ENCODE measurements at regions not wholly inside any gene's neighbourhood (a gene's known extent, or its start where the extent isn't known, plus 50 kb on each side); places are given as distances from the start of the nearest gene placed in this dataset.

- Histone ChIP-seq H3K27ac (ENCODE audit: low read depth in 1 of 2, low read length in 1 of 2) (peak overlapping the region; percentile 80 to 90), H3K9me3 (ENCODE audit: control insufficient read depth in 2 of 2, insufficient read depth in 1 of 2, low read length in 1 of 2) (peaks cover 6 to 14% of the 10 kb centered on the region in 2 donors), H3K4me1 (ENCODE audit: control insufficient read depth in 2 of 2, insufficient read depth in 2 of 2, low read length in 2 of 2) (peaks cover 42 to 64% of the 10 kb centered on the region in 2 donors), H3K4me3 (ENCODE audit: low read length in 2 of 2) (no peak overlapping the region), H3K27me3 (ENCODE audit: control insufficient read depth in 2 of 2, insufficient read depth in 1 of 2, low read length in 1 of 2) (no peaks in the 10 kb centered on the region), H3K36me3 (ENCODE audit: control insufficient read depth in 2 of 2, insufficient read depth in 2 of 2, low read length in 1 of 2) (no peaks in the 10 kb centered on the region)
- peak in 4 of 9 donors; percentile 55 to 79 (median 60) for DNase-seq (ENCODE audit: low read depth in 6 of 9, low spot score in 9 of 9)
- WGBS = 7% methylated on average over 3 of the region's 3 CpGs
Observed at GRCh38 chr4:152150214-152150613, 385.7 kb downstream of the FBXW7 start.

- peak in 1 of 9 donors; percentile 67 for DNase-seq (ENCODE audit: low read depth in 6 of 9, low spot score in 9 of 9)
- peaks cover 39 to 60% of the 10 kb centered on the region in 2 donors for H3K4me1 ChIP-seq (ENCODE audit: control insufficient read depth in 2 of 2, insufficient read depth in 2 of 2, low read length in 2 of 2)
- H3K36me3 ChIP-seq (ENCODE audit: control insufficient read depth in 2 of 2, insufficient read depth in 2 of 2, low read length in 1 of 2) = no peaks in the 10 kb centered on the region
- peak overlapping the region; percentile 80 to 90 for H3K27ac ChIP-seq (ENCODE audit: low read depth in 1 of 2, low read length in 1 of 2)
- 14% methylated on average over 3 of the region's 3 CpGs for WGBS
- no peaks in the 10 kb centered on the region for H3K27me3 ChIP-seq (ENCODE audit: control insufficient read depth in 2 of 2, insufficient read depth in 1 of 2, low read length in 1 of 2)
- peaks cover 6 to 13% of the 10 kb centered on the region in 2 donors for H3K9me3 ChIP-seq (ENCODE audit: control insufficient read depth in 2 of 2, insufficient read depth in 1 of 2, low read length in 1 of 2)
- H3K4me3 ChIP-seq (ENCODE audit: low read length in 2 of 2) = no peak overlapping the region
Observed at GRCh38 chr4:152149745-152150144, 386.1 kb downstream of the FBXW7 start.

GRCh38 chr4:152148057-152148456 is 387.2 kb upstream of the GATB start:
- no peaks in the 10 kb centered on the region for H3K27me3 ChIP-seq (ENCODE audit: control insufficient read depth in 2 of 2, insufficient read depth in 1 of 2, low read length in 1 of 2)
- H3K4me3 ChIP-seq (ENCODE audit: low read length in 2 of 2) = no peak overlapping the region
- 77% methylated on average over 2 of the region's 2 CpGs for WGBS

GRCh38 chr4:152146244-152146643 is 385.4 kb upstream of the GATB start:
- no peaks in the 10 kb centered on the region for H3K36me3 ChIP-seq (ENCODE audit: control insufficient read depth in 2 of 2, insufficient read depth in 2 of 2, low read length in 1 of 2)
- no peak overlapping the region for H3K27ac ChIP-seq (ENCODE audit: low read depth in 1 of 2, low read length in 1 of 2)
- H3K9me3 ChIP-seq (ENCODE audit: control insufficient read depth in 2 of 2, insufficient read depth in 1 of 2, low read length in 1 of 2) = peaks cover 6 to 19% of the 10 kb centered on the region in 2 donors
- H3K4me3 ChIP-seq (ENCODE audit: low read length in 2 of 2) = no peak overlapping the region
- WGBS = 75% methylated on average over 1 of the region's 1 CpG
- no peak for DNase-seq (ENCODE audit: low read depth in 6 of 9, low spot score in 9 of 9)
- H3K4me1 ChIP-seq (ENCODE audit: control insufficient read depth in 2 of 2, insufficient read depth in 2 of 2, low read length in 2 of 2) = peaks cover 29 to 39% of the 10 kb centered on the region in 2 donors
- H3K27me3 ChIP-seq (ENCODE audit: control insufficient read depth in 2 of 2, insufficient read depth in 1 of 2, low read length in 1 of 2) = no peaks in the 10 kb centered on the region

More at GRCh38 chr4:152148057-152148456, 387.2 kb upstream of the GATB start:
- Histone ChIP-seq H3K36me3 (ENCODE audit: control insufficient read depth in 2 of 2, insufficient read depth in 2 of 2, low read length in 1 of 2) (no peaks in the 10 kb centered on the region), H3K27ac (ENCODE audit: low read depth in 1 of 2, low read length in 1 of 2) (peak overlapping the region in 1 of 2 donors; percentile 34), H3K9me3 (ENCODE audit: control insufficient read depth in 2 of 2, insufficient read depth in 1 of 2, low read length in 1 of 2) (peaks cover 6 to 19% of the 10 kb centered on the region in 2 donors), H3K4me1 (ENCODE audit: control insufficient read depth in 2 of 2, insufficient read depth in 2 of 2, low read length in 2 of 2) (peaks cover 29 to 50% of the 10 kb centered on the region in 2 donors)
- DNase-seq (ENCODE audit: low read depth in 6 of 9, low spot score in 9 of 9) = no peak

GRCh38 chr4:152143806-152144205 is 383.0 kb upstream of the GATB start:
- peaks cover 15 to 19% of the 10 kb centered on the region in 2 donors for H3K4me1 ChIP-seq (ENCODE audit: control insufficient read depth in 2 of 2, insufficient read depth in 2 of 2, low read length in 2 of 2)

GRCh38 chr4:152138451-152138850 is 377.6 kb upstream of the GATB start:
- Histone ChIP-seq H3K27me3 (ENCODE audit: control insufficient read depth in 2 of 2, insufficient read depth in 1 of 2, low read length in 1 of 2) (no peaks in the 10 kb centered on the region), H3K4me1 (ENCODE audit: control insufficient read depth in 2 of 2, insufficient read depth in 2 of 2, low read length in 2 of 2) (peaks cover 28 to 44% of the 10 kb centered on the region in 2 donors), H3K4me3 (ENCODE audit: low read length in 2 of 2) (no peak overlapping the region), H3K9me3 (ENCODE audit: control insufficient read depth in 2 of 2, insufficient read depth in 1 of 2, low read length in 1 of 2) (peaks cover 0 to 7% of the 10 kb centered on the region in 2 donors), H3K27ac (ENCODE audit: low read depth in 1 of 2, low read length in 1 of 2) (peak overlapping the region in 1 of 2 donors; percentile 91), H3K36me3 (ENCODE audit: control insufficient read depth in 2 of 2, insufficient read depth in 2 of 2, low read length in 1 of 2) (no peaks in the 10 kb centered on the region)
- peak in 6 of 9 donors; percentile 76 to 92 (median 82) for DNase-seq (ENCODE audit: low read depth in 6 of 9, low spot score in 9 of 9)
- 10% methylated on average over 3 of the region's 3 CpGs for WGBS

More at GRCh38 chr4:152143806-152144205, 383.0 kb upstream of the GATB start:
- H3K9me3 ChIP-seq (ENCODE audit: control insufficient read depth in 2 of 2, insufficient read depth in 1 of 2, low read length in 1 of 2) = peaks cover 6 to 17% of the 10 kb centered on the region in 2 donors
- DNase-seq (ENCODE audit: low read depth in 6 of 9, low spot score in 9 of 9) = no peak
- H3K36me3 ChIP-seq (ENCODE audit: control insufficient read depth in 2 of 2, insufficient read depth in 2 of 2, low read length in 1 of 2) = no peaks in the 10 kb centered on the region
- H3K4me3 ChIP-seq (ENCODE audit: low read length in 2 of 2) = no peak overlapping the region
- H3K27me3 ChIP-seq (ENCODE audit: control insufficient read depth in 2 of 2, insufficient read depth in 1 of 2, low read length in 1 of 2) = no peaks in the 10 kb centered on the region
- H3K27ac ChIP-seq (ENCODE audit: low read depth in 1 of 2, low read length in 1 of 2) = no peak overlapping the region

- peaks cover 36 to 47% of the 10 kb centered on the region in 2 donors for H3K4me1 ChIP-seq (ENCODE audit: control insufficient read depth in 2 of 2, insufficient read depth in 2 of 2, low read length in 2 of 2)
- no peak for DNase-seq (ENCODE audit: low read depth in 6 of 9, low spot score in 9 of 9)
- no peaks in the 10 kb centered on the region for H3K27me3 ChIP-seq (ENCODE audit: control insufficient read depth in 2 of 2, insufficient read depth in 1 of 2, low read length in 1 of 2)
- H3K27ac ChIP-seq (ENCODE audit: low read depth in 1 of 2, low read length in 1 of 2) = peak overlapping the region in 1 of 2 donors; percentile 69
- no peak overlapping the region for H3K4me3 ChIP-seq (ENCODE audit: low read length in 2 of 2)
- H3K9me3 ChIP-seq (ENCODE audit: control insufficient read depth in 2 of 2, insufficient read depth in 1 of 2, low read length in 1 of 2) = peaks cover 0 to 4% of the 10 kb centered on the region in 2 donors
- H3K36me3 ChIP-seq (ENCODE audit: control insufficient read depth in 2 of 2, insufficient read depth in 2 of 2, low read length in 1 of 2) = no peaks in the 10 kb centered on the region
Observed at GRCh38 chr4:152132776-152133175, 372.0 kb upstream of the GATB start.

- no peak overlapping the region for H3K27ac ChIP-seq (ENCODE audit: low read depth in 1 of 2, low read length in 1 of 2)
- no peak overlapping the region for H3K4me3 ChIP-seq (ENCODE audit: low read length in 2 of 2)
- H3K9me3 ChIP-seq (ENCODE audit: control insufficient read depth in 2 of 2, insufficient read depth in 1 of 2, low read length in 1 of 2) = no peaks in the 10 kb centered on the region
- peaks cover 17 to 22% of the 10 kb centered on the region in 2 donors for H3K4me1 ChIP-seq (ENCODE audit: control insufficient read depth in 2 of 2, insufficient read depth in 2 of 2, low read length in 2 of 2)
- 96% methylated on average over 1 of the region's 1 CpG for WGBS
- H3K27me3 ChIP-seq (ENCODE audit: control insufficient read depth in 2 of 2, insufficient read depth in 1 of 2, low read length in 1 of 2) = no peaks in the 10 kb centered on the region
- H3K36me3 ChIP-seq (ENCODE audit: control insufficient read depth in 2 of 2, insufficient read depth in 2 of 2, low read length in 1 of 2) = no peaks in the 10 kb centered on the region
- DNase-seq (ENCODE audit: low read depth in 6 of 9, low spot score in 9 of 9) = no peak
Observed at GRCh38 chr4:152128356-152128755, 367.5 kb upstream of the GATB start.

- DNase-seq (ENCODE audit: low read depth in 6 of 9, low spot score in 9 of 9) = peak in 3 of 9 donors; percentile 65 to 84 (median 66)
- H3K9me3 ChIP-seq (ENCODE audit: control insufficient read depth in 2 of 2, insufficient read depth in 1 of 2, low read length in 1 of 2) = no peaks in the 10 kb centered on the region
Observed at GRCh38 chr4:152126238-152126637, 365.4 kb upstream of the GATB start.

More at GRCh38 chr4:152126238-152126637, 365.4 kb upstream of the GATB start:
- 8% methylated on average over 2 of the region's 2 CpGs for WGBS
- Histone ChIP-seq H3K27me3 (ENCODE audit: control insufficient read depth in 2 of 2, insufficient read depth in 1 of 2, low read length in 1 of 2) (no peaks in the 10 kb centered on the region), H3K4me1 (ENCODE audit: control insufficient read depth in 2 of 2, insufficient read depth in 2 of 2, low read length in 2 of 2) (peaks cover 3 to 7% of the 10 kb centered on the region in 2 donors), H3K27ac (ENCODE audit: low read depth in 1 of 2, low read length in 1 of 2) (peak overlapping the region; percentile 31 to 84), H3K36me3 (ENCODE audit: control insufficient read depth in 2 of 2, insufficient read depth in 2 of 2, low read length in 1 of 2) (no peaks in the 10 kb centered on the region), H3K4me3 (ENCODE audit: low read length in 2 of 2) (no peak overlapping the region)

All from thymus (tissue), 11 donors.